ENCODE measurements at regions not wholly inside any gene's neighbourhood (a gene's known extent, or its start where the extent isn't known, plus 50 kb on each side); places are given as distances from the start of the nearest gene placed in this dataset.

DNA sequence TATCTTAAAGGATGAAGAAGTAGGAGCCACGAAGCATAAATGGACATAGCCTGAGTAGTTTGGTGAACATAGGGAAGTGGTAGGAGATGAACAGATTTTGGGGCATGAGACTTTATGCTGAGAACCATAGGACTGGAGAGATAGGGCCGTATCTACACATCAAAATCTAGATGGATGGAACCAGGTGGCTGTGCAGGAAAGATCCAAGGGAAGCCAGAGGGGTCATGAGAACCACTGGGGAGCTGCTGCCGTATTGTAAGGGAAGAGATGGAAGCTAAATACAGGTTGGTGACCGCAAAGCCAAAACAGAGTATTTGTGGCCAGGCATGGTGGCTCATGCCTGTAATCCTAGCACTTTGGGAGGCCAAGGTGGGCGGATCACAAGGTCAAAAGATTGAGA, 124.3 kb downstream of the TRIB2 start:
- TF ChIP-seq, protein P1, sequence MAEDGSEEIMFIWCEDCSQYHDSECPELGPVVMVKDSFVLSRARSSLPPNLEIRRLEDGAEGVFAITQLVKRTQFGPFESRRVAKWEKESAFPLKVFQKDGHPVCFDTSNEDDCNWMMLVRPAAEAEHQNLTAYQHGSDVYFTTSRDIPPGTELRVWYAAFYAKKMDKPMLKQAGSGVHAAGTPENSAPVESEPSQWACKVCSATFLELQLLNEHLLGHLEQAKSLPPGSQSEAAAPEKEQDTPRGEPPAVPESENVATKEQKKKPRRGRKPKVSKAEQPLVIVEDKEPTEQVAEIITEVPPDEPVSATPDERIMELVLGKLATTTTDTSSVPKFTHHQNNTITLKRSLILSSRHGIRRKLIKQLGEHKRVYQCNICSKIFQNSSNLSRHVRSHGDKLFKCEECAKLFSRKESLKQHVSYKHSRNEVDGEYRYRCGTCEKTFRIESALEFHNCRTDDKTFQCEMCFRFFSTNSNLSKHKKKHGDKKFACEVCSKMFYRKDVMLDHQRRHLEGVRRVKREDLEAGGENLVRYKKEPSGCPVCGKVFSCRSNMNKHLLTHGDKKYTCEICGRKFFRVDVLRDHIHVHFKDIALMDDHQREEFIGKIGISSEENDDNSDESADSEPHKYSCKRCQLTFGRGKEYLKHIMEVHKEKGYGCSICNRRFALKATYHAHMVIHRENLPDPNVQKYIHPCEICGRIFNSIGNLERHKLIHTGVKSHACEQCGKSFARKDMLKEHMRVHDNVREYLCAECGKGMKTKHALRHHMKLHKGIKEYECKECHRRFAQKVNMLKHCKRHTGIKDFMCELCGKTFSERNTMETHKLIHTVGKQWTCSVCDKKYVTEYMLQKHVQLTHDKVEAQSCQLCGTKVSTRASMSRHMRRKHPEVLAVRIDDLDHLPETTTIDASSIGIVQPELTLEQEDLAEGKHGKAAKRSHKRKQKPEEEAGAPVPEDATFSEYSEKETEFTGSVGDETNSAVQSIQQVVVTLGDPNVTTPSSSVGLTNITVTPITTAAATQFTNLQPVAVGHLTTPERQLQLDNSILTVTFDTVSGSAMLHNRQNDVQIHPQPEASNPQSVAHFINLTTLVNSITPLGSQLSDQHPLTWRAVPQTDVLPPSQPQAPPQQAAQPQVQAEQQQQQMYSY (CRISPR knock-in tag; IDR thresholded peaks at IDR 0.05), result no peak
- TF ChIP-seq, protein P2, sequence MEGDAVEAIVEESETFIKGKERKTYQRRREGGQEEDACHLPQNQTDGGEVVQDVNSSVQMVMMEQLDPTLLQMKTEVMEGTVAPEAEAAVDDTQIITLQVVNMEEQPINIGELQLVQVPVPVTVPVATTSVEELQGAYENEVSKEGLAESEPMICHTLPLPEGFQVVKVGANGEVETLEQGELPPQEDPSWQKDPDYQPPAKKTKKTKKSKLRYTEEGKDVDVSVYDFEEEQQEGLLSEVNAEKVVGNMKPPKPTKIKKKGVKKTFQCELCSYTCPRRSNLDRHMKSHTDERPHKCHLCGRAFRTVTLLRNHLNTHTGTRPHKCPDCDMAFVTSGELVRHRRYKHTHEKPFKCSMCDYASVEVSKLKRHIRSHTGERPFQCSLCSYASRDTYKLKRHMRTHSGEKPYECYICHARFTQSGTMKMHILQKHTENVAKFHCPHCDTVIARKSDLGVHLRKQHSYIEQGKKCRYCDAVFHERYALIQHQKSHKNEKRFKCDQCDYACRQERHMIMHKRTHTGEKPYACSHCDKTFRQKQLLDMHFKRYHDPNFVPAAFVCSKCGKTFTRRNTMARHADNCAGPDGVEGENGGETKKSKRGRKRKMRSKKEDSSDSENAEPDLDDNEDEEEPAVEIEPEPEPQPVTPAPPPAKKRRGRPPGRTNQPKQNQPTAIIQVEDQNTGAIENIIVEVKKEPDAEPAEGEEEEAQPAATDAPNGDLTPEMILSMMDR (IDR thresholded peaks at IDR 0.05 in 2 of 3, conservative IDR thresholded peaks at IDR 0.05 in 1 of 3; ENCODE audit: control insufficient read depth in 2 of 3, extremely low read depth in 1 of 3, insufficient read depth in 1 of 3, low read depth in 3 of 3, low read length in 3 of 3), result no peak
- TF ChIP-seq ZNF274 (IDR thresholded peaks at IDR 0.05; ENCODE audit: insufficient read depth, insufficient read length), result no peak
- TF ChIP-seq HDAC6 (IDR thresholded peaks at IDR 0.05; ENCODE audit: unreplicated experiment), result no peak
- no peak for TF ChIP-seq CHD2 (IDR thresholded peaks at IDR 0.05; ENCODE audit: borderline replicate concordance, low read depth, low read length)
- TF ChIP-seq POLR2A (IDR thresholded peaks at IDR 0.05; ENCODE audit: low read depth, low read length), result no peak
- no peak for TF ChIP-seq TCF12 (IDR thresholded peaks at IDR 0.05; ENCODE audit: low read depth, low read length)
- TF ChIP-seq CHD1 (IDR thresholded peaks at IDR 0.05; ENCODE audit: low read depth, low read length), result no peak
- TF ChIP-seq NFXL1 (IDR thresholded peaks at IDR 0.05; ENCODE audit: borderline replicate concordance), result no peak
